NCI-H2107 treated with DMSO at 0.1 percent for 48 hours (cell line): ENCODE measurements at regions not wholly inside any gene's neighbourhood (a gene's known extent, or its start where the extent isn't known, plus 50 kb on each side); places are given as distances from the start of the nearest gene placed in this dataset.
"Not testable (repeated sequence)": the region's sequence is repeated elsewhere in the genome, so short reads cannot be mapped to it uniquely, and the experiment has no call there.

ENCODE experiments used
- DNase-seq: peaks from one replicate; lab custom pipeline; 2025; ENCODE audit not compliant: unreplicated experiment; lab: John Stamatoyannopoulos, UW

DNA sequence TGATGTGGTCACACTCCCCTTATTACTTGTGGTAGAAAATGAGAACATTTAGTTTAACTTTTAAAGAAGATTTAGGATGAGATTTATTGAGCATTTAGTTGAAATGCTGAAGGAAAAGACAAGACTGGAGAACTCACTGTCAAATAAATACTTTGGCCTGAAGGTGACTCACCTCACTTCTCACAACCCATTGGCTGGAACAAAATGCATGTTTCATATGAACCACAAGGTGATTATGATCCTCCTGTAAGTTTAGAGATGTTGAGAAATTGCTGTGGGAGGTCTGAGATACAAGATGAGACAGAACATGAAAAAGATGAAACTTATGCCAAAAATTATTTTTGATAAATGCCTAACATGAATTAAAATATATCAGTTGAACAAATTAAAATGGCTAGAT lies 1004.5 kb downstream of the SOCS6 start:
- DNase-seq = no peak

GRCh38 chr18:71287268-71287667 lies 998.4 kb downstream of the SOCS6 start:
- no peak for DNase-seq

GRCh38 chr18:71252351-71252865 lies 963.6 kb downstream of the SOCS6 start:
- no peak for DNase-seq

DNA sequence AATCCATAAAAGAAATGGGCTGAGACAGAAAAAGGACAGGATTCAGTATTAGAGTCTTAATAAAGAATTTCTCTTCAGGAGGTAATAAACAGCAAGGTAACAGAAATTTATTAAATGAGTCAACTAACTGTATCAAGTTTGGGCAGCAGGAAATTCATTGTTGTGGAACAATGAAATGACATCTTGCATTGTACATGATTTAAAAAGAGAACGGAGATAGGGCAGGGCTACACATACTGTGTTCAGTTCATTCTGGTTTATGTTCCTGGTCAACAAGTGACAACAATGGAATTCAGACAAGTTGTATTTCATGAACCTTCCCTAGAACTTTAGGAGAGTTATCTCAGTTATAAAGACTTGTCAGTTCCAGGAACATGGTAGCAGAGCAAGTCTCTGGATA lies 961.3 kb downstream of the SOCS6 start:
- no peak for DNase-seq

DNA sequence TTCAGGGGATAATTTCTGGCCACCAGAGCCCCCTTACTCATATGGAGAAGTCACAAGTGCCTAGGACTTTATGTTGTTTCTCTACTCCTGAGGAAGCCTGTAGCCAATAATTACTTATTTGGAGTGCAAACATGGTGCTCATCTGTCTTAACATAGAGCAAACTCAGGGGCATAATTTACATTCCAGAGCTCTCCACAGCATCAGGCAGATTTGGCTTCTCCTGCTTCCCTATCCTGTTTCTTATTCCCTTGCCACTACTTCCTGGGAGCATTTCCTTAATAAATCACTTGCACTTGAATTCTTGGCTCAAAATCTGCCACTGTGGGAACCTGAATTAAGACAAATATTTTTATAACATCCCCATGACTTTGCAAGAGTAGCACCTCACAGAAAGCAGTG lies 960.9 kb downstream of the SOCS6 start:
- DNase-seq = no peak

- DNase-seq = no peak
Observed at GRCh38 chr18:71242981-71243380, 954.1 kb downstream of the SOCS6 start.

DNA sequence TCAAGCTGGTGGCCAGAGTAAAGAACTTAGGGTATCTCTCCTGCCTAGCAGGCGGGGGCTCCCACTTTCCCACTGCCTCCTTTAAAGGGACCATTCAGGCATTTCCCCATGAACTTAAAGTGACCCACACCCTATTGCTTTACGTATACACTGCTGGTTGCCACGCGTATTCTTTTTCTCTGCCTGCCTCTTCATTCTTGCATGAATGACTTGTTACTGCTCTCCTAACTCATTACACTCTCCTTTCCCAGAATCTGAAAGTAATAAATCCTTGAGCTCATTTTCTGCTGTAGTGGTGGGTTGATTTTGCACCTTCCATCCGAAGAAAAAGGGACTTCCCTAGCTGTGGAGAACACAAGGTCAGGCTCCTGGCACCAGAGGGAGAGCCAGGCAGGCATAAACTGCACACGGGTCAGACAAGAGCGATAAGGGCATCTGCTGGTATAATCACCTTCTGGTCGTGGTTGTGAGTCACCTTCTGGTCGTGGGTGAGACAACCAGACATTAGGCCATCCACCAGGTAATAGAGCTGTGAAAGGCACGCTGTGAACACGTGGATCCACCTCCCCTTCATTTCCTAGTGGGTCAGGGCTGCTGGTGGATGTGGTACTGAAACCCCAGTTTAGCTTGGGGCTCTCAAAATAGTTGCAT lies 950.3 kb downstream of the SOCS6 start:
- DNase-seq = no peak

DNA sequence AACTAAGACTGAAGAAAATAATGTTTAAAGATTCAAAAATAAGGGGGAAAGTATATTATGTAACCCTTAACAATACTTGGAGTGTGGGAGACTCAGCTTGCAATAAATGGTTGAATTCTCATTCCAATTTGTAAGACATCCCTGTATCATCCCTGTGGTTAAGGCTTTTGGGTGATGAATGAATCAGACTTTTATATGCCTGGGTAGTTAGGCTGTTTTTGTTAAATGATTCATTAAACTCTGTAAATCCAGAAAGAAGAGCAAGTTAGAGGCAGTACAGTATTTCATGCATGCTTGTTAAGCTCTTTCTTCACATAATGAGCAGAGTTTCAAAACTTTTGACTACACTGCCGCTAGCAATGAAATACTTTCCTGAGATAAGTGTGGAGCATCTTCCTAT lies 948.8 kb downstream of the SOCS6 start:
- DNase-seq = no peak

DNA sequence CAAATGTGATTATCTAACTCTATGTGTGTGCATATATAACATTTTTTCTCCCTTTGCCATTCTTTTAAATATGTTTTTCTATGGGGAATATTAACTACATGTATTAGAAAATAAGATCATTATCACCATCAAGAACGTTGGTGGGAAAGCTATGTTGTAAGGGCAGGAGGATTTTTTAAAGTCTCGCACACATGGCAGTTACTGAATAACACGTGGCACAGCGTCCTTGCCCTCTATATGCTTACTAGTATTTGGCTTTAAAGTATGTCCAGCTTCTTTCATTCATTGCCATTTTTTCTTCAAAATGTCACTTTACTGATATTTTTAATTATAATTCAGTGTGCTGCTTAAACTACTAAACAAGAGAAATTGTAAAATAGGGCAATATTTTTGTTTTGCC lies 944.3 kb downstream of the SOCS6 start:
- DNase-seq = no peak

GRCh38 chr18:71223486-71223885 lies 934.6 kb downstream of the SOCS6 start:
- no peak for DNase-seq

DNA sequence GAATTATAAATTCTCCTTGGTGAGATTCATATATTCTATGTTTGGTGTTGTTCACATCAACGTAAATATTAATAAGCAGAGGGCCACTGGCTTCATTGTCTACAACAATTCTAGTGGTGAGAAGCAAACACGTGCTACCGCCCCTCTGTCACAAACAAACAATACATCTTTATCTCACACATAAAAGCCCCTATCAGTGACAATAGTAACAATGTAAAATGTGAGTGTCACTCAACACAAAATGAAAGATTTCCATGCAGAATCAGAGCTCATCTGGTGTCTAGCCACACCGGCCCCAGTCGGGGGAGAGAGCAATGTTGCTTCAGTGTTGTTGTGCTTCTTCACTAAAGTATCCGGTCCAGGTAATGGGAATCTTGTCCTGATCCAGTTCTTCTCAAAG lies 932.6 kb downstream of the SOCS6 start:
- DNase-seq = no peak

- DNase-seq = not testable (repeated sequence)
Observed at GRCh38 chr18:71212739-71213138, 923.9 kb downstream of the SOCS6 start.

- DNase-seq = no peak
Observed at GRCh38 chr18:71212222-71212621, 923.4 kb downstream of the SOCS6 start.

- DNase-seq = no peak
Observed at GRCh38 chr18:71209944-71210343, 921.1 kb downstream of the SOCS6 start.

GRCh38 chr18:71194438-71194837 lies 905.6 kb downstream of the SOCS6 start:
- DNase-seq = no peak

GRCh38 chr18:71189581-71189980 lies 900.7 kb downstream of the SOCS6 start:
- DNase-seq = no peak

- DNase-seq = no peak
Observed at GRCh38 chr18:71168557-71169145, 879.8 kb downstream of the SOCS6 start.

DNA sequence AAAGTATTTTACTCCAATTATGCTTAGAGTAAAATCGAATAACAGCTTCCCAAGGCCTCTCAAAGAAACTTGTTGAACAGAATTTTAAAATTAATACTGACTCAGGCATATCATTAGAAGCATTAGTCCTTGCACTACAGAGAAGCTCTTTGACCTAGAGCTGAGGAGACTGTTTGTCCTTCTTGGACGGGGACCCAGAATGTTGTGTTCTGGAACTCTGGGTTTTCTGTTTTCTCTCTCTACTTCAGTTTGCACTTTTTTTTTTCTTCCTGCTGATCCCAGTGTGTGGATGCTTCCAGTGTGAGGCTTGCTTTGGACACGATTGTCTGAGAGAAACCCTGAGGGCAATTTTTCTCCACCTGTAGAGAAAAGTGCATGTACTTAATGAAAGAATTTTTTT lies 847.6 kb downstream of the SOCS6 start:
- DNase-seq = no peak

DNA sequence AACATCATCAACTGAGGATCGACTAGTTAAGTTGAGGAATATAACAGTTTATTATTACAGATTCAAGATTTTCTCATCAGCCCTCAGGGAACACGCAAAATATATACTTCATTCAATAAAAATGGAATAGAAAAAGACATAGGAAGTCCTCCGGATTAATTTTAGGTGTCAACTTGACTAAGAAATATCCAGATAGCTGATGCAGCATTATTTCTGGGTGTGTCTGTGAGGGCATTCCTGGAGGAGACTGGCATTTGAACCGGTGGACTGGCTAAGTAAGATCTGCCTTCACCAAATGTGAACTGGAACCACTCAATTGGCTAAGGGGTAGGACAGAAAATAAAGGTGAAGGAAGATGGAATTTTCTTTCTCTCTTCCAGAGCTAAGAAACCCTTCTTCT lies 845.3 kb downstream of the SOCS6 start:
- DNase-seq = no peak

- no peak for DNase-seq
Observed at GRCh38 chr18:71131918-71132317, 843.1 kb downstream of the SOCS6 start.

GRCh38 chr18:71130351-71130750 lies 841.5 kb downstream of the SOCS6 start:
- no peak for DNase-seq

GRCh38 chr18:71125581-71125980 lies 836.7 kb downstream of the SOCS6 start:
- DNase-seq = no peak

- DNase-seq = no peak
Observed at GRCh38 chr18:71116535-71116934, 827.7 kb downstream of the SOCS6 start.
